ENCODE measurements at regions not wholly inside any gene's neighbourhood (a gene's known extent, or its start where the extent isn't known, plus 50 kb on each side); places are given as distances from the start of the nearest gene placed in this dataset.

- Histone ChIP-seq H2AK5ac (ENCODE audit: low read depth, low read length) (no peak overlapping the region), H2BK15ac (ENCODE audit: low read length) (no peak overlapping the region), H3K79me2 (ENCODE audit: control insufficient read depth in 1 of 2, insufficient read depth in 2 of 2, low read length in 2 of 2) (no peaks in the 10 kb centered on the region), H3K4me1 (replicated peaks in 1 of 4; ENCODE audit: control insufficient read depth in 3 of 4, insufficient read depth in 4 of 4, low read length in 3 of 4) (no peaks in the 10 kb centered on the region), H4K91ac (replicated peaks; ENCODE audit: insufficient read length, low read length) (no peak overlapping the region), H3K27ac (ENCODE audit: low read depth, low read length) (no peak overlapping the region), H2BK5ac (ENCODE audit: low read depth, low read length) (no peak overlapping the region), H2BK20ac (ENCODE audit: low read length) (no peak overlapping the region), H3K4ac (replicated peaks; ENCODE audit: insufficient read length, low read depth, low read length) (no peak overlapping the region), H4K20me1 (replicated peaks in 1 of 2; ENCODE audit: control insufficient read depth in 1 of 2, insufficient read depth in 2 of 2, low read length in 2 of 2) (no peaks in the 10 kb centered on the region), H3K27me3 (replicated peaks in 1 of 4; ENCODE audit: control insufficient read depth in 3 of 4, extremely low read depth in 1 of 4, insufficient read depth in 3 of 4, low read length in 3 of 4) (no peaks in the 10 kb centered on the region), H3K9ac (replicated peaks in 1 of 4; ENCODE audit: extremely low read depth in 1 of 4, low read depth in 3 of 4, low read length in 3 of 4) (no peak overlapping the region), H4K8ac (ENCODE audit: extremely low read depth, insufficient read depth, low read length) (no peak overlapping the region), H3K9me3 (ENCODE audit: insufficient read depth in 2 of 2, low read depth in 1 of 2, low read length in 1 of 2) (no peaks in the 10 kb centered on the region), H2AFZ (ENCODE audit: low read length) (0 out of 2 replicates have a peak overlapping the region, but pooled peaks have one; percentile 43), H2BK12ac (ENCODE audit: low read depth, low read length) (no peak overlapping the region), H3K14ac (ENCODE audit: insufficient read length) (no peak overlapping the region), H3K4me3 (ENCODE audit: extremely low read depth in 1 of 4, insufficient read depth in 2 of 4, low read depth in 3 of 4, low read length in 4 of 4) (no peak overlapping the region), H2BK120ac (replicated peaks; ENCODE audit: low read depth, low read length) (no peak overlapping the region), H3K56ac (replicated peaks; ENCODE audit: insufficient read length, low read depth, low read length) (no peak overlapping the region), H3K23me2 (ENCODE audit: low read depth, low read length) (no peaks in the 10 kb centered on the region), H4K5ac (ENCODE audit: insufficient read length, low read depth, low read length) (no peak overlapping the region), H3K4me2 (ENCODE audit: insufficient read depth in 1 of 2, low read depth in 2 of 2, low read length in 2 of 2) (no peak overlapping the region), H3K23ac (ENCODE audit: insufficient read length) (no peak overlapping the region), H3K79me1 (ENCODE audit: low read depth, low read length) (no peaks in the 10 kb centered on the region), H3K36me3 (ENCODE audit: control insufficient read depth in 2 of 4, insufficient read depth in 4 of 4, low read length in 3 of 4) (no peaks in the 10 kb centered on the region), H3K18ac (ENCODE audit: extremely low read depth, low read length) (no peak overlapping the region)
- POLR2A ChIA-PET (ENCODE audit: partially characterized antibody) = no interaction called here
- TF ChIP-seq NRF1 (IDR thresholded peaks at IDR 0.05; ENCODE audit: low read depth, low read length) (no peak), PHF8 (conservative IDR thresholded peaks at IDR 0.05; ENCODE audit: low read depth, low read length) (no peak), ATF2 (IDR thresholded peaks at IDR 0.05; ENCODE audit: low read length) (no peak), CTBP2 (IDR thresholded peaks at IDR 0.05; ENCODE audit: borderline replicate concordance, insufficient read depth, insufficient read length, low read length) (no peak), HDAC6 (IDR thresholded peaks at IDR 0.05; ENCODE audit: low read depth, low read length) (no peak), YY1 (IDR thresholded peaks at IDR 0.05; ENCODE audit: low read depth, low read length) (no peak), TBP (IDR thresholded peaks at IDR 0.05; ENCODE audit: low read depth, low read length) (no peak)
- CTCF ChIA-PET (ENCODE audit: partially characterized antibody) = no interaction called here
- DNase-seq (ENCODE audit: low read depth in 1 of 2, low spot score in 2 of 2) (no peak), FAIRE-seq (no peak)
- WGBS, 2 experiments (ENCODE audit: extremely low coverage in 1 of 2, insufficient coverage in 1 of 2, insufficient read length in 1 of 2, insufficient replicate concordance in 2 of 2, low coverage in 1 of 2, low lambda C conversion rate in 2 of 2, missing lambda C conversion rate in 1 of 2) = 90% methylated on average over 6 of the region's 6 CpGs; no CpG with 5 or more reads in 1 of the 2 experiments
These were observed 295.9 kb downstream of the FOXG1 start for GRCh38 chr14:29062466-29062865.
